Neural progenitor cell (in vitro differentiated cells): ENCODE measurements at regions not wholly inside any gene's neighbourhood (a gene's known extent, or its start where the extent isn't known, plus 50 kb on each side); places are given as distances from the start of the nearest gene placed in this dataset.

Source experiments
- DNase-seq: peaks from one replicate; pipeline ENCODE4 v3.0.0-alpha.2; 2016; ENCODE audit warnings: low spot score
- H2AFZ ChIP-seq: fragments of 200-600 bp; sonication (generic); replicated peaks from 2 replicates; pipeline ENCODE4 v1.6.1; 2016; ENCODE audit warnings: antibody characterized with exemption
- H3F3A ChIP-seq: fragments of 200-600 bp; sonication (generic); 2 replicates; pipeline ENCODE4 v1.6.1; 2016; ENCODE audit warnings: antibody characterized with exemption, low read depth
- H3K27ac ChIP-seq: fragments of 200-600 bp; sonication (generic); 2 replicates; pipeline ENCODE4 v1.5.1; 2016; ENCODE audit warnings: mild to moderate bottlenecking
- H3K27me3 ChIP-seq: fragments of 200-600 bp; sonication (generic); 2 replicates; pipeline ENCODE4 v1.6.1; 2016; ENCODE audit warnings: mild to moderate bottlenecking, moderate library complexity
- H3K36me3 ChIP-seq: fragments of 200-600 bp; sonication (generic); 2 replicates; pipeline ENCODE4 v1.5.1; 2016
- H3K4me1 ChIP-seq: fragments of 200-600 bp; sonication (generic); 2 replicates; pipeline ENCODE4 v1.6.1; 2016; ENCODE audit warnings: mixed run types
- H3K4me2 ChIP-seq: fragments of 200-600 bp; sonication (generic); 2 replicates; pipeline ENCODE4 v1.6.1; 2016
- H3K4me3 ChIP-seq: fragments of 200-600 bp; sonication (generic); 2 replicates; pipeline ENCODE4 v1.5.1; 2016
- H3K79me2 ChIP-seq: fragments of 200-600 bp; sonication (generic); 2 replicates; pipeline ENCODE4 v1.6.1; 2016; ENCODE audit warnings: low read depth
- H3K9ac ChIP-seq: fragments of 200-600 bp; sonication (generic); 2 replicates; pipeline ENCODE4 v1.6.1; 2016
- H3K9me3 ChIP-seq: fragments of 200-600 bp; sonication (generic); 2 replicates; pipeline ENCODE4 v1.5.1; 2016; ENCODE audit warnings: low read depth
- H4K20me1 ChIP-seq: fragments of 200-600 bp; sonication (generic); 2 replicates; pipeline ENCODE4 v1.6.1; 2016; ENCODE audit warnings: low read depth
- H3K27ac Mint-ChIP-seq: 3 replicates; pipeline ENCODE4 v1.8.0; 2021; ENCODE audit warnings: mixed read lengths
- H3K27me3 Mint-ChIP-seq: 2 replicates; pipeline ENCODE4 v1.8.0; 2022; ENCODE audit warnings: low read depth, mild to moderate bottlenecking, inconsistent platforms, moderate library complexity, mixed read lengths; ENCODE audit not compliant: insufficient read depth
- H3K36me3 Mint-ChIP-seq: 3 replicates; pipeline ENCODE4 v1.8.0; 2021; ENCODE audit warnings: mixed read lengths
- H3K4me1 Mint-ChIP-seq: 3 replicates; pipeline ENCODE4 v1.8.0; 2021; ENCODE audit warnings: mixed read lengths
- H3K4me3 Mint-ChIP-seq: 3 replicates; pipeline ENCODE4 v1.8.0; 2021; ENCODE audit warnings: mild to moderate bottlenecking, moderate library complexity, mixed read lengths
- H3K9me3 Mint-ChIP-seq: 3 replicates; pipeline ENCODE4 v1.8.0; 2020; ENCODE audit warnings: mixed read lengths
- CTCF ChIP-seq: fragments of 200-600 bp; sonication (generic); IDR thresholded peaks from 2 replicates; pipeline ENCODE4 v1.5.1; 2017; ENCODE audit warnings: antibody characterized with exemption, mild to moderate bottlenecking
- EZH2 ChIP-seq: fragments of 200-600 bp; sonication (generic); IDR thresholded peaks from 2 replicates; pipeline ENCODE4 v1.6.1; 2017; ENCODE audit warnings: antibody characterized with exemption, mild to moderate bottlenecking, moderate library complexity
- EZH2phosphoT487 ChIP-seq: fragments of 200-600 bp; sonication (generic); IDR thresholded peaks from 2 replicates; pipeline ENCODE4 v1.6.1; 2017; ENCODE audit warnings: antibody characterized with exemption

- Histone ChIP-seq H3K9ac (no peak overlapping the region), H2AFZ (no peak overlapping the region), H3K4me2 (no peak overlapping the region), H3K27ac (no peak overlapping the region), H3K36me3 (no peaks in the 10 kb centered on the region), H3K4me3 (no peak overlapping the region), H4K20me1 (no peaks in the 10 kb centered on the region), H3K27me3 (no peaks in the 10 kb centered on the region), H3F3A (no peaks in the 10 kb centered on the region), H3K4me1 (peaks cover 8% of the 10 kb centered on the region), H3K79me2 (no peaks in the 10 kb centered on the region), H3K9me3 (no peaks in the 10 kb centered on the region)
- Mint-ChIP-seq H3K27ac (no peak overlapping the region), H3K36me3 (no peaks in the 10 kb centered on the region), H3K9me3 (peaks cover 3% of the 10 kb centered on the region), H3K27me3 (peaks cover 2% of the 10 kb centered on the region), H3K4me3 (no peak overlapping the region), H3K4me1 (peaks cover 11% of the 10 kb centered on the region)
- no peak for DNase-seq
- TF ChIP-seq CTCF (no peak), EZH2 (no peak), EZH2phosphoT487 (no peak)
These were observed 81.7 kb downstream of the MAD2L1 start for GRCh38 chr4:119984996-119985395.

- Histone ChIP-seq H2AFZ (no peak overlapping the region), H3K36me3 (no peaks in the 10 kb centered on the region), H3F3A (no peaks in the 10 kb centered on the region), H3K4me2 (no peak overlapping the region), H3K9me3 (no peaks in the 10 kb centered on the region), H3K79me2 (no peaks in the 10 kb centered on the region), H3K27ac (no peak overlapping the region), H4K20me1 (no peaks in the 10 kb centered on the region), H3K9ac (no peak overlapping the region), H3K4me3 (no peak overlapping the region), H3K27me3 (no peaks in the 10 kb centered on the region), H3K4me1 (peaks cover 10% of the 10 kb centered on the region)
- Mint-ChIP-seq H3K4me1 (peaks cover 12% of the 10 kb centered on the region), H3K27me3 (peaks cover 2% of the 10 kb centered on the region), H3K27ac (no peak overlapping the region), H3K4me3 (no peak overlapping the region), H3K36me3 (no peaks in the 10 kb centered on the region), H3K9me3 (peaks cover 3% of the 10 kb centered on the region)
- TF ChIP-seq CTCF (no peak), EZH2 (no peak), EZH2phosphoT487 (no peak)
- no peak for DNase-seq
These were observed 83.9 kb downstream of the MAD2L1 start for GRCh38 chr4:119982756-119983155.

GRCh38 chr4:119980456-119980855 lies 86.2 kb downstream of the MAD2L1 start:
- Histone ChIP-seq H3K79me2 (no peaks in the 10 kb centered on the region), H4K20me1 (no peaks in the 10 kb centered on the region), H3K27me3 (no peaks in the 10 kb centered on the region), H3K9me3 (no peaks in the 10 kb centered on the region), H3K4me2 (peak overlapping the region; percentile 1), H3K4me3 (no peak overlapping the region), H3K27ac (no peak overlapping the region), H3K4me1 (peaks cover 10% of the 10 kb centered on the region), H3K9ac (no peak overlapping the region), H3K36me3 (no peaks in the 10 kb centered on the region), H3F3A (no peaks in the 10 kb centered on the region), H2AFZ (no peak overlapping the region)
- H3K27ac Mint-ChIP-seq: no peak overlapping the region
- no peaks in the 10 kb centered on the region for H3K9me3 Mint-ChIP-seq
- no peak for DNase-seq
- TF ChIP-seq EZH2 (no peak), CTCF (no peak), EZH2phosphoT487 (no peak)
- H3K36me3 Mint-ChIP-seq: no peaks in the 10 kb centered on the region
- H3K27me3 Mint-ChIP-seq: no peaks in the 10 kb centered on the region
- peaks cover 12% of the 10 kb centered on the region for H3K4me1 Mint-ChIP-seq
- no peak overlapping the region for H3K4me3 Mint-ChIP-seq
